Thyroid gland (tissue), 4 donors: ENCODE measurements at regions not wholly inside any gene's neighbourhood (a gene's known extent, or its start where the extent isn't known, plus 50 kb on each side); places are given as distances from the start of the nearest gene placed in this dataset.
A peak's percentile ranks its signal among the peaks of the same experiment; 100 is the strongest.

Source experiments
- DNase-seq, 2 donors: peaks; one replicate each; pipeline ENCODE4 v3.0.0-alpha.2; 2019
- H3K27ac ChIP-seq, 3 donors: fragments of 200-600 bp; sonication (generic); 1 replicate in 2 of 3; 2 replicates in 1 of 3; pipeline ENCODE4 v1.5.1; 2016 to 2019; ENCODE audit warnings: mild to moderate bottlenecking in 1 of 3, moderate library complexity in 1 of 3
- H3K27me3 ChIP-seq: fragments of 200-600 bp; sonication (generic); one replicate; pipeline ENCODE4 v1.5.1; 2019
- H3K36me3 ChIP-seq, 2 donors: fragments of 200-600 bp; sonication (generic); one replicate each; pipeline ENCODE4 v1.5.1; 2016 to 2019
- H3K4me1 ChIP-seq, 2 donors: fragments of 200-600 bp; sonication (generic); one replicate each; pipeline ENCODE4 v1.5.1; 2017 to 2019
- H3K4me3 ChIP-seq, 3 donors: fragments of 200-600 bp; sonication (generic); replicated peaks in 1 of 3; 1 replicate in 2 of 3; 2 replicates in 1 of 3; pipeline ENCODE4 v1.5.1; 2016; ENCODE audit warnings: mild to moderate bottlenecking in 1 of 3
- H3K9me3 ChIP-seq: fragments of 200-600 bp; sonication (generic); one replicate; pipeline ENCODE4 v1.5.1; 2017
- CTCF ChIP-seq, 6 experiments: fragments of 200-600 bp in 3 of 6; fragments of 450-650 bp in 3 of 6; sonication (generic) in 3 of 6; IDR thresholded peaks; one replicate each; pipeline ENCODE4 v1.5.1; 2016 to 2019; ENCODE audit warnings: antibody characterized with exemption in 6 of 6, mild to moderate bottlenecking in 2 of 6, inconsistent platforms in 1 of 6, moderate library complexity in 1 of 6
- POLR2A ChIP-seq, 2 donors: fragments of 450-650 bp; IDR thresholded peaks; one replicate each; pipeline ENCODE4 v1.6.1; 2017; ENCODE audit warnings: antibody characterized with exemption in 2 of 2, mild to moderate bottlenecking in 2 of 2, moderate library complexity in 1 of 2
- WGBS, 2 donors: methylation state at CpG; one replicate each; pipeline ENCODE4 v1.1.5; 2017; 5-methylcytosine and 5-hydroxymethylcytosine counted together
- intact Hi-C: fragments of 100-400 bp; cut with DNase I; formaldehyde crosslinking; loops from one replicate; pipeline ENCODE4 v1.15.1; 2023

GRCh38 chr16:79713609-79714309 is 113.2 kb upstream of the MAF start:
- no peaks in the 10 kb centered on the region for H3K36me3 ChIP-seq
- intact Hi-C loops: loop anchor here (10.0 kb wide), 1 partner anchor 59 kb away; no protein-coding TSS in a partner anchor
- H3K4me3 ChIP-seq: no peak overlapping the region
- peaks cover 46 to 51% of the 10 kb centered on the region in 2 donors for H3K4me1 ChIP-seq
- TF ChIP-seq POLR2A (IDR thresholded peaks at IDR 0.05) (no peak), CTCF (IDR thresholded peaks at IDR 0.05) (no peak)
- no peaks in the 10 kb centered on the region for H3K27me3 ChIP-seq
- WGBS, 2 donors: 90 to 91% methylated on average over 6 of the region's 6 CpGs
- no peaks in the 10 kb centered on the region for H3K9me3 ChIP-seq
- H3K27ac ChIP-seq: peak overlapping the region; percentile 49 to 89 (median 77)
- DNase-seq: no peak

- intact Hi-C loops: loop anchor here (10.0 kb wide), 1 partner anchor 57 kb away; no protein-coding TSS in a partner anchor
- no peak overlapping the region for H3K4me3 ChIP-seq
- no peaks in the 10 kb centered on the region for H3K9me3 ChIP-seq
- H3K36me3 ChIP-seq: no peaks in the 10 kb centered on the region
- TF ChIP-seq CTCF (IDR thresholded peaks at IDR 0.05) (peak in 1 of 6 experiments; percentile 13), POLR2A (IDR thresholded peaks at IDR 0.05) (no peak)
- DNase-seq: no peak
- peaks cover 40 to 42% of the 10 kb centered on the region in 2 donors for H3K4me1 ChIP-seq
- no peak overlapping the region for H3K27ac ChIP-seq
- no peaks in the 10 kb centered on the region for H3K27me3 ChIP-seq
- 68 to 73% methylated on average over 4 of the region's 4 CpGs for whole genome bisulfite sequencing, 2 donors
Measured at GRCh38 chr16:79712276-79712675, 111.7 kb upstream of the MAF start.

- H3K9me3 ChIP-seq: no peaks in the 10 kb centered on the region
- peaks cover 3 to 5% of the 10 kb centered on the region in 2 donors for H3K4me1 ChIP-seq
- intact Hi-C loops: no loop called here
- H3K27ac ChIP-seq: no peak overlapping the region
- DNase-seq: peak in 1 of 2 donors; percentile 20
- H3K4me3 ChIP-seq: no peak overlapping the region
- TF ChIP-seq CTCF (IDR thresholded peaks at IDR 0.05): no peak
- no peak for TF ChIP-seq POLR2A (IDR thresholded peaks at IDR 0.05)
- WGBS, 2 donors: 86 to 95% methylated on average over 4 to 6 of the region's 6 CpGs
- no peaks in the 10 kb centered on the region for H3K36me3 ChIP-seq
- no peaks in the 10 kb centered on the region for H3K27me3 ChIP-seq
Measured at GRCh38 chr16:79707876-79708275, 107.3 kb upstream of the MAF start.

GRCh38 chr16:79703066-79703465 is 102.5 kb upstream of the MAF start:
- Histone ChIP-seq H3K9me3 (no peaks in the 10 kb centered on the region), H3K27ac (no peak overlapping the region), H3K36me3 (no peaks in the 10 kb centered on the region), H3K4me3 (no peak overlapping the region), H3K4me1 (peaks cover 0 to 4% of the 10 kb centered on the region in 2 donors), H3K27me3 (no peaks in the 10 kb centered on the region)
- WGBS, 2 donors: 86 to 93% methylated on average over 1 of the region's 1 CpG
- DNase-seq: no peak
- no peak for TF ChIP-seq CTCF (IDR thresholded peaks at IDR 0.05)
- no peak for TF ChIP-seq POLR2A (IDR thresholded peaks at IDR 0.05)
- intact Hi-C loops: no loop called here

GRCh38 chr16:79698341-79698753 is 97.8 kb upstream of the MAF start:
- no peak overlapping the region for H3K27ac ChIP-seq
- 81 to 93% methylated on average over 5 of the region's 5 CpGs for WGBS, 2 donors

More at GRCh38 chr16:79698341-79698753, 97.8 kb upstream of the MAF start:
- no peak overlapping the region for H3K4me3 ChIP-seq
- TF ChIP-seq CTCF (IDR thresholded peaks at IDR 0.05): no peak
- no peak for TF ChIP-seq POLR2A (IDR thresholded peaks at IDR 0.05)
- H3K4me1 ChIP-seq: no peaks in the 10 kb centered on the region
- no peaks in the 10 kb centered on the region for H3K27me3 ChIP-seq
- no peaks in the 10 kb centered on the region for H3K9me3 ChIP-seq
- no peak for DNase-seq
- intact Hi-C loops: no loop called here
- no peaks in the 10 kb centered on the region for H3K36me3 ChIP-seq
